Mucosa of rectum (tissue), 2 donors: ENCODE measurements at regions not wholly inside any gene's neighbourhood (a gene's known extent, or its start where the extent isn't known, plus 50 kb on each side); places are given as distances from the start of the nearest gene placed in this dataset.

Experiments
- H3K27ac ChIP-seq, 2 donors: one replicate each; pipeline ENCODE4 v1.7.0; 2013; ENCODE audit warnings: inconsistent platforms in 2 of 2, low read depth in 2 of 2, low read length in 2 of 2
- H3K27me3 ChIP-seq, 2 donors: one replicate each; pipeline ENCODE4 v1.7.0; 2013; ENCODE audit warnings: low read length in 2 of 2; ENCODE audit not compliant: control insufficient read depth in 2 of 2, insufficient read depth in 2 of 2
- H3K36me3 ChIP-seq, 2 donors: one replicate each; pipeline ENCODE4 v1.7.0; 2013; ENCODE audit warnings: low read length in 2 of 2; ENCODE audit not compliant: control insufficient read depth in 2 of 2, insufficient read depth in 2 of 2
- H3K4me1 ChIP-seq, 2 donors: one replicate each; pipeline ENCODE4 v1.7.0; 2013; ENCODE audit warnings: low read length in 2 of 2, mild to moderate bottlenecking in 1 of 2; ENCODE audit not compliant: control insufficient read depth in 2 of 2, insufficient read depth in 2 of 2
- H3K4me3 ChIP-seq, 2 donors: one replicate each; pipeline ENCODE4 v1.7.0; 2013; ENCODE audit warnings: low read length in 2 of 2
- H3K9ac ChIP-seq, 2 donors: one replicate each; pipeline ENCODE4 v1.7.0; 2013; ENCODE audit warnings: low read length in 2 of 2, low read depth in 1 of 2, mild to moderate bottlenecking in 1 of 2
- H3K9me3 ChIP-seq, 2 donors: one replicate each; pipeline ENCODE4 v1.7.0; 2013; ENCODE audit warnings: low read length in 2 of 2; ENCODE audit not compliant: control insufficient read depth in 2 of 2
- donor health status: healthy.
- donor health status: Normal muscosa, but diverticular disease.

DNA sequence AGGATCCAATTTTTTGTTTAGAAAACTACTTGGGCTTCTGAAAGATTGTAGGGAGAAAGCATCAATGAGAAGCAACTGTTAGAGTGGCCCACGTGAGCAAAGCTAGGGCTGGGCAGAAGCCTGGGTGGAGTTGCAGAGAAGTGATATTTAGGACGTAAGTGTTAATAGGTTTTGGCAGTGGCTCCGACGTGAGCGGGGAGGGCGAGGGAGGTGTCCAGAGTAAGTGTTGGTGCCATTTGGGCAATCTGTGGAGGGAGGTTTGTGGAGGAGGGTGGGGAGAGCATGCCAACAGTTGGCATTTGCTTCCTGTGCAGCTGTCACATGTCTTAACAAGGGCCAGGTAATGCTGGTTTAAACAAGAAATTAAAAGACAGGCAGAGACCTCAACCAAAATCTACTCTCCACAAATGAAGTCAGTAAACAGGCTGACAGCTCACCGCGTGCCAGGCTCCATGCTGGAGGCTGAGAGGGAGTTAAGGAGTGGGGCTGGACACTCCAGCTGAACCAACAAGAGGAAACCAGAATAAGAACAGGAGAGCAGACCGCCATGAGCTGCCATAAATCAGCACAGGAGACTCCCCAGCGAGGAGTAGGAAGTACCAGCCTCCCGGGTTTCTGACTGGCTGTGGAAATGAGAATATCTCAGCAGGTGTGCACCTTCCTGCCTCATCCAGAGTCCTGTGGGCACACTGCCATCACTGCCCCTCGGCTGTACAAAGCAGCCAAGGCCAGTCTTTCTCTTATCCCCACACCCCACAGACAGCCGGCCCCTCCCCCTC lies 232.6 kb downstream of the ABHD5 start:
- Histone ChIP-seq H3K36me3 (no peaks in the 10 kb centered on the region), H3K4me3 (no peak overlapping the region), H3K9me3 (no peaks in the 10 kb centered on the region), H3K27ac (no peak overlapping the region), H3K9ac (no peak overlapping the region), H3K27me3 (peaks cover 3 to 10% of the 10 kb centered on the region in 2 donors), H3K4me1 (no peaks in the 10 kb centered on the region)

DNA sequence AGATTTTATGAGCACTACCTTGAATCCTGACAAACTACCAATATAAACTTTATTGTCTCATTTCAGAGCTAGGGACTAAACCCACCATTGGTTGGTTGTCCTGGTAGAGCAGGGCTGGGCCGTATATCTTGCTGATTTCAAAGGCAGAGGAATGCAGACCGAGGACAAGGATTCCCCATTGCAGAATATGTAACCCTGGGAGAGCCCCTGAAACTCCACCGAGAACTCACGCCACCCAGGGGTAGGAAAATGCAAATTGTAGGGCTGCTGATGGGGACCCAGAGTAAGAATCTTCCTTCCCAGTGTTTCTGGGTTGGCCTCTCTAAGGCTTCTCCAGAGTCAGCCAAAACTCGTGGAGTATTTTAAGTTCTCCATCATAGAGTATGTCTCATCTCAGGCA lies 235.3 kb downstream of the ABHD5 start:
- Histone ChIP-seq H3K36me3 (no peaks in the 10 kb centered on the region), H3K9ac (no peak overlapping the region), H3K27me3 (peaks cover 0 to 10% of the 10 kb centered on the region in 2 donors)

DNA sequence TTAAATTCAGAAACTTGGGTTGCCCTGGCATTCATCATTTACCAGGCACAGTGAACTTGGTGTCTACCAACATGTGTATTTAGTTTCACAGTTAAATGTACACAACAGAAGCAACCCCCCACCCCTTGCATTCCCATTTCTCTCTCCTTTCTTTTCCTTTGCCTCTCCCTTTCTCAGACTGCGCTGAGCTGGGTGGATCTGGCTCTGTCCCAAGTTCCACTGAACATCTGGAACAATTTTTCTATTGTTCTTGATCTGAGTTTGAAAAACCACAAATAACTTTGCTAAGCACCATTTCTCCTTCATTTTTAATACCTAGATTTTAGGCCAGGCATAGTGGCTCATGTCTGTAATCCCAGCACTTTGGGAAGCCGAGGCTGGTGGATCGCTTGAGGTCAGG lies 242.2 kb downstream of the ABHD5 start:
- H3K4me1 ChIP-seq: no peaks in the 10 kb centered on the region
- H3K27ac ChIP-seq: no peak overlapping the region
- no peak overlapping the region for H3K4me3 ChIP-seq
- H3K9ac ChIP-seq: no peak overlapping the region
- no peaks in the 10 kb centered on the region for H3K36me3 ChIP-seq
- H3K9me3 ChIP-seq: no peaks in the 10 kb centered on the region
- H3K27me3 ChIP-seq: no peaks in the 10 kb centered on the region

More for the DNA sequence above, 235.3 kb downstream of the ABHD5 start:
- no peak overlapping the region for H3K27ac ChIP-seq
- no peaks in the 10 kb centered on the region for H3K4me1 ChIP-seq
- H3K4me3 ChIP-seq: no peak overlapping the region
- no peaks in the 10 kb centered on the region for H3K9me3 ChIP-seq

DNA sequence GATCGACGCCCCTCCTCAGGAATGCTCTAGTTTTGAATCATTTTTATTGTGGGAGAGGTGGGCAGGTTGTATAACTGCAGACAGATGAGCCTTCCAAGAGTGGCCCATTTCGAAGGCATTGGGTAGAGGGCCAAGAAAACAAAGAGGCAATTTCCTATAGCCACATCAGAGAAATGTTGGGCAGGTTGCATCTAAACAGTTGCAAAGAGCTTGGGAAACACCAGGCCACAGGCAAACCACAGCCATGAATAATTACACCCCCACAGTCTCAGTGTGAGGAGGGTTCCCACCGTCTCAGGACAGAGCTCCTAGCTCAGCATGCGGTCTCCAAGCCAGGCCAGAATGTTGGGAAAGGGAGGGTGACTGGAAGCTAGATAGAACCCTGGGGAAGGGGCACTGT lies 257.3 kb downstream of the ABHD5 start:
- Histone ChIP-seq H3K4me3 (no peak overlapping the region), H3K27me3 (peaks cover 0 to 5% of the 10 kb centered on the region in 2 donors), H3K27ac (no peak overlapping the region), H3K9me3 (no peaks in the 10 kb centered on the region), H3K9ac (no peak overlapping the region), H3K4me1 (no peaks in the 10 kb centered on the region), H3K36me3 (no peaks in the 10 kb centered on the region)

DNA sequence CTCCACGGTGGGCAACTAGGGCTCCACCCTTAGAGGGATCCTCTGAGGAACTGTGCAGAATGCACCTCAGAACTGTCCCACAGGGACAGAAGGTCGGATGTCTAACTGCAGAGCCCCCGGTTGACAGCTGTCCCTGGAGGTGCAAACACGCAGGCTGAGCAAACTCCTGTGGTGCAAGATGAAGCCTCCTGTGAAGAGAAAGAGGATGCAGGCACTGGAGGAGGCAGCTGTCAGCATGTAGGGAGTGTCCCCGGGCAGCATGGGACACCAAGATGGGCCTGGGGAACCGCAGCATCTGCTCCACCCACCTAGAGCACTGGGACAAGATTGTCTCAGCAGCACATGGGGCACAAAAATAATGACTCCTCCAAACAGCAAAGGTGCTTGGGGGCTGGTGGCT lies 258.9 kb downstream of the ABHD5 start:
- Histone ChIP-seq H3K27me3 (peaks cover 0 to 14% of the 10 kb centered on the region in 2 donors), H3K4me1 (peaks cover 0 to 4% of the 10 kb centered on the region in 2 donors), H3K4me3 (no peak overlapping the region), H3K36me3 (no peaks in the 10 kb centered on the region), H3K9ac (no peak overlapping the region), H3K27ac (no peak overlapping the region), H3K9me3 (no peaks in the 10 kb centered on the region)

DNA sequence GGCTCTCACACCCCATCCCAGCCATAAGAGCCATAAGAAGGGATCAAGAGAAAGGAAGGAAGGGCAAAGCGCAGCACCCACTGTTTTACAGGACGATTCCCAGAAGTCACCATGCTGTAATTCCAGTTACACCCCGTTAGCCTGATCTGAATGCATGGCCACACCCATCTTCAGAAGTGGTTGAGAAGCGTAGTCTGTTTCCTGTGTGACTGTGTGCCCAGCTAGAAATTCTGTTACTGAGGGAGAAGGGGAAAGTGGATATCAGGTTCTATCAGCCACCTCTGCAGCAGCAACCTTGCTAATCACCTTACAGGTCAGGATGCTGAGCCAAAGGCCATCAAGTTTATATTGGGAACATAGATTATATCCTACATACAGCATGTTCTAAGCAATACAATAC lies 260.0 kb downstream of the ABHD5 start:
- peaks cover 0 to 4% of the 10 kb centered on the region in 2 donors for H3K4me1 ChIP-seq
- no peak overlapping the region for H3K27ac ChIP-seq
- H3K36me3 ChIP-seq: no peaks in the 10 kb centered on the region
- H3K4me3 ChIP-seq: no peak overlapping the region
- peaks cover 7 to 14% of the 10 kb centered on the region in 2 donors for H3K27me3 ChIP-seq
- H3K9me3 ChIP-seq: no peaks in the 10 kb centered on the region
- no peak overlapping the region for H3K9ac ChIP-seq

DNA sequence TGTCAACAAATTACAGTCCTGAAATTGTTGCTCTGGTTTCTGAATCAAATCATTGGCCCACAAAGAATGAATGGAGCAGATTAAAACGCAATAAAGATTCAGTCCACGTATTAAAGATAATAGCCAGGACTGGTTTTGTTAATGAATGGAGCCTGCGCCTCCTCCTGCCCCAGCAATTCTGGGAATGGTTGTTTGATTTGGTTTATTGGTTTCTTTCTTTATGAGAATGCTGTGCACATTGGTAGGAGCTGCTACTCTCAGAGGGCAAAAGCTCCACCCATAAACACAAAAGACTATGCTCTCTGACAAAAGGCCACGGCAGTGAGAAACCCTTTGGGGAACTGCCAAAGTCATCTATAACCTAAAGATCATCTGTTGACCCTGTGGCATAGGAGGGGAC lies 261.1 kb downstream of the ABHD5 start:
- Histone ChIP-seq H3K27me3 (peaks cover 10 to 14% of the 10 kb centered on the region in 2 donors), H3K4me3 (no peak overlapping the region), H3K4me1 (peaks cover 0 to 4% of the 10 kb centered on the region in 2 donors), H3K9me3 (no peaks in the 10 kb centered on the region), H3K9ac (no peak overlapping the region), H3K27ac (no peak overlapping the region), H3K36me3 (no peaks in the 10 kb centered on the region)

DNA sequence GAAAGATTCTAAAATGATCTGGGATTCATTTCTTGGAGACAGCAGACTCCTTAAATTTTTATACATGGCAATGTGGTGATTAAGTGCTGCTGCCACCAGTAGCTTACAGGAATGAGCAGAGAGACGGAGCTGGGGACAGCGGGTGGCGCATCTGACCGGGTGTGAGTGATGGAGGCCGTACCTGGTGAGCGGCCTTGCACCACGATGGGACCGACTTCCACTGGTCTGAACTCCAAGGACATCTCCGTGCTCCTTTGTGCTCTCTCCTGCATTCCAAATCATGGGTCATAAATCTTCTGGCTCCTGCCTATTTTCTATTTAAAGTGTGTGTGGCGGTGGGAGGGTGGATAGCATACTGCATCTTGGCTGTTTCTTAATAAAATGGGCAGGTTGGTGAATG lies 262.6 kb downstream of the ABHD5 start:
- Histone ChIP-seq H3K36me3 (no peaks in the 10 kb centered on the region), H3K4me3 (no peak overlapping the region), H3K27ac (no peak overlapping the region), H3K9me3 (no peaks in the 10 kb centered on the region), H3K9ac (no peak overlapping the region), H3K4me1 (peaks cover 0 to 4% of the 10 kb centered on the region in 2 donors), H3K27me3 (peaks cover 10 to 14% of the 10 kb centered on the region in 2 donors)

DNA sequence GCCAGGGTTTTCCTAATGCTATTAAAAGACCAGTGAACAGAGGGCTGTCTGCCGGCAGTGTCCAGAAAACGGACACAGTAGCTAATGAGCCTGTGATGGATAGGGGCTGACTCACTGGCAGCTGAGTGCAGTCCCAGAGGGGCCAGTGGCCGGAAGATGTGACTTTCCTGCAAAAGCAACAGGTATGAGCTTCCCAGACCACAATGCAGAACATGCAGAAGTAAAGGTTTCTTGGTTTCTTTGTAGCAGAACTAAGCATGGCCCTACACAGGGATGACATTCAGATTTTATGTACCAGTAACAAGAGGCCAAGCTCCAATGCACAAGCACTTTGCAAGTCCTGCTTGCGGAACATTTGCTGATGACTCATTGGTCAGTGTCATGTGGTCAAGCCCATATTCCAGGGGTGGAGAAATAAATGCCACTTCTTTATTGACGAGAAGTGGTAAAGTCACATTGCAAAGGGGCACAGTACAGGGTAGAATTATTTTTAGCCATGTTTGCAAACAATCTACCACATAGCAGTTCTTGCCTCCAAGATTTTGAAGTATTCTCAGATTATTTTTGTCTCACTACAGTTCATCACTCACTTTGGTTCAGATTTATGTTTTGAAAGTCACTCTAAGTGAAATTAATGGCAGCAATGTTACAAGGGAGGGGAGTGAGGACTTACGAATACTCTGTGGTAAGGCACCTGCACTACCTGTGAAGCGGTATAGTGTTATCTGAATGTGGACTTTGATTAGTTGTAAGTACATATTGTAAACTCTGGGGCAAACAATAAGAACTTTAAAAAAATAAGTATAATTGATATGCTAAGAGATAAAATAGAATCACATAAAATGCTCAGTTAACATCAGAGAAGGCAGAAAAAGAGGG lies 263.3 kb downstream of the ABHD5 start:
- no peaks in the 10 kb centered on the region for H3K9me3 ChIP-seq
- peaks cover 0 to 4% of the 10 kb centered on the region in 2 donors for H3K4me1 ChIP-seq
- peaks cover 10 to 14% of the 10 kb centered on the region in 2 donors for H3K27me3 ChIP-seq
- no peak overlapping the region for H3K4me3 ChIP-seq
- no peak overlapping the region for H3K9ac ChIP-seq
- H3K27ac ChIP-seq: no peak overlapping the region
- H3K36me3 ChIP-seq: no peaks in the 10 kb centered on the region

DNA sequence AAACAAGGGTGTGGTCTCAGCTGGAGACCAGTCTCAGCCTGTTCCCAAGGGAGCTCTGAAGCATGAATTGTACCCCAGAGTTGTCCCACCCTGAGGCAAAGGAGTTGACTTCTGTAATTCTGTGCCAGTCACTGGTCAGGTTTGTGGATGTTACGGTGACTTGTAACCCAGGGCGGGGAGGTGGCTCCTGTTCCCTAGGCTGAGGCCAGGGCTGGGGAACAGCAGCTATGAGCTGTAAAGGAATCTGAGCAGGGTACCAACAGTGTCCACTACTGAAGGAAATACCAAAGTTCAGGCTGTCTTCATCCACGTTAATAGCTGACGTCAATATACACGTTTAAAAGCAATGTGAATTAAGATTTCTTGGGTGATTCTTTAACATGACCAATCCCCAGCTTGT lies 266.2 kb downstream of the ABHD5 start:
- Histone ChIP-seq H3K4me1 (peaks cover 0 to 4% of the 10 kb centered on the region in 2 donors), H3K4me3 (no peak overlapping the region), H3K27ac (no peak overlapping the region), H3K36me3 (no peaks in the 10 kb centered on the region), H3K9me3 (no peaks in the 10 kb centered on the region), H3K27me3 (peaks cover 10 to 14% of the 10 kb centered on the region in 2 donors), H3K9ac (no peak overlapping the region)
